ENCODE measurements at regions not wholly inside any gene's neighbourhood (a gene's known extent, or its start where the extent isn't known, plus 50 kb on each side); places are given as distances from the start of the nearest gene placed in this dataset.

GRCh38 chr2:104638859-104639202 is 215.1 kb upstream of the POU3F3 start:
- TF ChIP-seq EZH2 (IDR thresholded peaks at IDR 0.05; ENCODE audit: low read length, missing control alignments) (no peak), CTCF (conservative IDR thresholded peaks at IDR 0.05 in 1 of 2, IDR thresholded peaks at IDR 0.05 in 1 of 2; ENCODE audit: low read depth in 1 of 2, low read length in 2 of 2) (no peak)

Measured in fibroblast of lung (primary cell).